Stimulated activated CD8-positive, alpha-beta memory T cell treated with anti-CD3 and anti-CD28 coated beads, Interleukin-7, amount 100 ng/mL, for 24 hours (primary cell): ENCODE measurements at regions not wholly inside any gene's neighbourhood (a gene's known extent, or its start where the extent isn't known, plus 50 kb on each side); places are given as distances from the start of the nearest gene placed in this dataset.
"Not testable (repeated sequence)": the region's sequence is repeated elsewhere in the genome, so short reads cannot be mapped to it uniquely, and the experiment has no call there.

Experiments used
- DNase-seq: peaks from one replicate; pipeline ENCODE4 v3.0.0-alpha.2; 2020; ENCODE audit warnings: low read depth

- not testable (repeated sequence) for DNase-seq
These were observed 60.4 kb upstream of the NAA35 start for GRCh38 chr9:85880507-85880906.

- DNase-seq, result no peak
These were observed 56.7 kb upstream of the NAA35 start for GRCh38 chr9:85884256-85884655.

GRCh38 chr9:85890962-85891361, 50.0 kb upstream of the NAA35 start:
- DNase-seq, result no peak
